Calu3 (cell line): ENCODE measurements at regions not wholly inside any gene's neighbourhood (a gene's known extent, or its start where the extent isn't known, plus 50 kb on each side); places are given as distances from the start of the nearest gene placed in this dataset.

Experiments
- BruUV-seq: library from RNA; stranded (reverse); fragments of 400-500 nt; replicated peaks from 2 replicates; lab custom pipeline; 2021; lab: Mats Ljungman, UMichigan
- CTCF ChIA-PET: fragments of 300-600 bp; sonication (Branson Sonifier 250); formaldehyde crosslinking; loops from one replicate; lab custom pipeline; 2022; ENCODE audit warnings: antibody characterized with exemption; lab: Charles Lee
- DNase-seq: peaks from one replicate; pipeline ENCODE4 v3.0.0; 2022
- H3K27ac Mint-ChIP-seq: one replicate; pipeline ENCODE4 v1.8.0; 2022; ENCODE audit warnings: mixed read lengths; ENCODE audit not compliant: unreplicated experiment
- H3K27me3 Mint-ChIP-seq: one replicate; pipeline ENCODE4 v1.8.0; 2022; ENCODE audit warnings: mixed read lengths; ENCODE audit not compliant: unreplicated experiment
- H3K36me3 Mint-ChIP-seq: one replicate; pipeline ENCODE4 v1.8.0; 2022; ENCODE audit warnings: mild to moderate bottlenecking, moderate library complexity, mixed read lengths; ENCODE audit not compliant: insufficient read depth, unreplicated experiment
- H3K4me1 Mint-ChIP-seq: one replicate; pipeline ENCODE4 v1.8.0; 2022; ENCODE audit warnings: mild to moderate bottlenecking, low read depth, mixed read lengths; ENCODE audit not compliant: unreplicated experiment
- H3K4me3 Mint-ChIP-seq: one replicate; pipeline ENCODE4 v1.8.0; 2022; ENCODE audit warnings: mild to moderate bottlenecking, low read depth, moderate library complexity, mixed read lengths; ENCODE audit not compliant: unreplicated experiment
- H3K9me3 Mint-ChIP-seq: one replicate; pipeline ENCODE4 v1.8.0; 2022; ENCODE audit warnings: low read depth, mixed read lengths; ENCODE audit not compliant: unreplicated experiment
- intact Hi-C: fragments of 100-400 bp; cut with micrococcal nuclease; formaldehyde crosslinking; loops from one replicate; pipeline ENCODE4 v1.10.0; 2022; ENCODE audit not compliant: unreplicated experiment
- TF ChIP-seq, protein P1 (sequence below): fragments of 200-600 bp; IDR thresholded peaks from one replicate; pipeline ENCODE4 v1.8.0; 2022; ENCODE audit warnings: antibody characterized with exemption; ENCODE audit not compliant: unreplicated experiment

DNA sequence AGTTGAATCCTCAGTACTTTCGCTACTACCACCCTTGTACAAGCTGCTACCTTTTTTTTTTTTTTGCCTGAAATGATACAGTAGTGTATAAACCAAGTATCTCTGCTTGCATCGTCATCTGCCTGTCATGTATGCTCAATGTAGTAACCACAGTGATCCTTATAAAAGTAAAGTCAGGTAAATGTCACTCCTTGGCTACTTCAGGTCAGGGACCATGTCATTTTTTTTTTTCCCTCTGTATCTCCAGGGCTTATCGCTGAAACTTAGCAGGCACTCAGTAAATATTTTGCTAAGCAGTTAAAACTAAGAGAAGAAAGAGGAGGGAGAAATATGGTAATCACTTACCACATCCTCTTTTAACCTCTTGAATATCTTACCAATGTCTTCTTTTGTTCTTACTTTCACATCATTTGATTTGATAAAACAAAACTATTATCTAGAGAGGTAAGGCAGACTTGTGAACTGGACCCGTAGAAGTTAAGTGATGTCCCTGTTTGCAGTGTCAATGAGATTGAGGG lies 96.8 kb upstream of the KLF12 start:
- Mint-ChIP-seq H3K9me3 (peaks cover 2% of the 10 kb centered on the region), H3K27me3 (no peaks in the 10 kb centered on the region), H3K4me3 (no peak overlapping the region), H3K36me3 (no peaks in the 10 kb centered on the region), H3K4me1 (no peaks in the 10 kb centered on the region), H3K27ac (no peak overlapping the region)
- intact Hi-C loops, result no loop called here
- BruUV-seq, result no TSS peak
- TF ChIP-seq, protein P1, sequence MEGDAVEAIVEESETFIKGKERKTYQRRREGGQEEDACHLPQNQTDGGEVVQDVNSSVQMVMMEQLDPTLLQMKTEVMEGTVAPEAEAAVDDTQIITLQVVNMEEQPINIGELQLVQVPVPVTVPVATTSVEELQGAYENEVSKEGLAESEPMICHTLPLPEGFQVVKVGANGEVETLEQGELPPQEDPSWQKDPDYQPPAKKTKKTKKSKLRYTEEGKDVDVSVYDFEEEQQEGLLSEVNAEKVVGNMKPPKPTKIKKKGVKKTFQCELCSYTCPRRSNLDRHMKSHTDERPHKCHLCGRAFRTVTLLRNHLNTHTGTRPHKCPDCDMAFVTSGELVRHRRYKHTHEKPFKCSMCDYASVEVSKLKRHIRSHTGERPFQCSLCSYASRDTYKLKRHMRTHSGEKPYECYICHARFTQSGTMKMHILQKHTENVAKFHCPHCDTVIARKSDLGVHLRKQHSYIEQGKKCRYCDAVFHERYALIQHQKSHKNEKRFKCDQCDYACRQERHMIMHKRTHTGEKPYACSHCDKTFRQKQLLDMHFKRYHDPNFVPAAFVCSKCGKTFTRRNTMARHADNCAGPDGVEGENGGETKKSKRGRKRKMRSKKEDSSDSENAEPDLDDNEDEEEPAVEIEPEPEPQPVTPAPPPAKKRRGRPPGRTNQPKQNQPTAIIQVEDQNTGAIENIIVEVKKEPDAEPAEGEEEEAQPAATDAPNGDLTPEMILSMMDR, result no peak
- no peak for DNase-seq
- CTCF ChIA-PET, result no interaction called here

DNA sequence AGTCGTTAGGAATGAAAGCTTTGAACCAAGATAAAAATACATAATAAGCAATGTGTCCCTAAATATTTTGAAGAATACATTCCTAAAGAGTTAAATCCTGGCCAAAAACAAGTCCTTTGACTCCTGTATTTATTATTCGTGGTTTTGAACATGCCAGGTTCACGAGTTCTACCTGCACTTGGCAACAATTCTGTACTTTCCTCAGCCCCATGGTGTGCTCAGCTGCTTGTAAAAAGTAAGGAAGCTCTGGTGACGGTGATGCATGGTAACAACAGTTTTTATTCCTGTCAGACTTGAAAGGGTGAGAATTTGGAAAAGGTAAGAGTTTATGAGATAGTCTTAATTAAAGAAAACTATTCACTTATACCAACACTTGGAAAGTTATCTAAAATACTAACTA lies 95.0 kb upstream of the KLF12 start:
- H3K36me3 Mint-ChIP-seq, result no peaks in the 10 kb centered on the region
- CTCF ChIA-PET, result no interaction called here
- no peak for DNase-seq
- no peaks in the 10 kb centered on the region for H3K27me3 Mint-ChIP-seq
- BruUV-seq, result no TSS peak
- no peak overlapping the region for H3K27ac Mint-ChIP-seq
- TF ChIP-seq, protein P1, result no peak
- intact Hi-C loops, result no loop called here
- H3K9me3 Mint-ChIP-seq, result peaks cover 2% of the 10 kb centered on the region
- H3K4me1 Mint-ChIP-seq, result no peaks in the 10 kb centered on the region
- H3K4me3 Mint-ChIP-seq, result no peak overlapping the region

DNA sequence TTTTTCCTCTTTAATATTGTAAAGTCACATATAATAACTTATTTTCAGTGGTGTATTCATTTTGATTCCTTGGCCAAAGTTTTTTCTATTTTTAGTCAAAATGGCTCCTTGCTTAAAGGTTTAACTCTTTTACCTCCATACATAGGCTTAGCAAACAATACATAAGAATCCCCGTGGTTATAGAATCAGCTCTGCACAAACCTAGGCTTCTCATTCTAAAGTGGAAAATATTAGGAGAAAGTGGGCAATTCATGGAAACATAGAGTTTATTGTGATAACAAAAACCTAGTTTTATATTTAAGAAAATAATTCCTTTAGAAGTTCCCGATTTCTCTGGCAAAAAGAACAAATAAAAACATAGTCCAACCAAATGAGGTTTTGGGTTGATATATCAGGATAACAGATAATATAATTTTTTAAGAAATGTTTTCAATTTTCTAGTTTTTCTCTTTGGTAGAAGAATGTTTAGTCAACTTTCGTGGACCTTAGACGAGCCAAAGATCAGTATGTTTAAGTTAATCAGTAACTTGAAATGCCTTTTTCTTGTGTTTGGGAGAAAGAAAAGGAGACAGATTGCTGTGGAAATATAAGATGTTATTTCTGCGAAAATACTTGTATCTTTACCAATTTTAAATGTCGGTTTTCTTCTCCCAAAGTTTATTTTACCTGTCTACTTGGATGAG lies 93.4 kb upstream of the KLF12 start:
- no peaks in the 10 kb centered on the region for H3K36me3 Mint-ChIP-seq
- BruUV-seq, result no TSS peak
- no peak for DNase-seq
- TF ChIP-seq, protein P1, result no peak
- H3K4me1 Mint-ChIP-seq, result no peaks in the 10 kb centered on the region
- no peak overlapping the region for H3K4me3 Mint-ChIP-seq
- H3K27me3 Mint-ChIP-seq, result no peaks in the 10 kb centered on the region
- no peak overlapping the region for H3K27ac Mint-ChIP-seq
- CTCF ChIA-PET, result no interaction called here
- intact Hi-C loops, result no loop called here
- peaks cover 2% of the 10 kb centered on the region for H3K9me3 Mint-ChIP-seq

DNA sequence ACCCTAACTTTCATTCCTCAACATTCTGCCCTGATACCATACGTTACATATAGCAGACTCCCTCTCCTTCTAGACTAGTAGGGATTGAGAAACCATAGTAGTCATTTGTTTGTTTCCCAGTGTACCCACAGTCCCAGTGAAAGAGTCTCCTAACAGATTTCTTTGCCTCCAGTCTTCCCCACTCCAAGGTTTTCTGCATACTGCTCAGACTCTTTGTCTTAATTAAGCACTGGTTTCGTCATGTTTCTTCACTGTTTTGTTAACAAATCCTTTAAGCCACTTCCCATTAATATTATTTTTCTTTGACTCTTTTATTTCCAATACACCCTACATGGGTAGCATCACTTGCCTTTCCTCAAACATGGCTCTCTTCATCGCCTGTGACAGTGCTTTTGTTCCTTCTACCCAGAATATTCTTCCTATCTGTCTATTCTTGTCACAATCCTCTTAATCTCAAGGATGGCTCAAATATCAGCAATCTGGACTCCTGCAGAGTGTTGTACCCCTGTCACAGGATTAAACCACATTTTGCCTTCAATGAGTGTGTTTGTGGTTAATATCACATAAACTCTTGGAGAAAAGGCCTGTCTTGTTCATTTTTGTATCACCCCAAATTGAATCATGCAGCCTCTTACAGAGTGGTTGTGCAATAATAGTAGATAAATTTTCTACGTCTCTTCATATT lies 92.7 kb upstream of the KLF12 start:
- Mint-ChIP-seq H3K9me3 (peaks cover 2% of the 10 kb centered on the region), H3K4me1 (no peaks in the 10 kb centered on the region), H3K27ac (no peak overlapping the region), H3K27me3 (no peaks in the 10 kb centered on the region), H3K36me3 (no peaks in the 10 kb centered on the region), H3K4me3 (no peak overlapping the region)
- BruUV-seq, result no TSS peak
- TF ChIP-seq, protein P1, result no peak
- CTCF ChIA-PET, result no interaction called here
- no peak for DNase-seq
- intact Hi-C loops, result no loop called here
